HL-60 (cell line): ENCODE measurements at regions not wholly inside any gene's neighbourhood (a gene's known extent, or its start where the extent isn't known, plus 50 kb on each side); places are given as distances from the start of the nearest gene placed in this dataset.

Experiments used
- DNase-seq, 2 experiments: peaks; one replicate each; pipeline ENCODE4 v3.0.0-alpha.2; 2010 to 2020; ENCODE audit warnings: low read depth in 1 of 2, low spot score in 1 of 2
- H3K27ac ChIP-seq: fragments of 250-450 bp; sonication (Bioruptor Pico); replicated peaks from 2 replicates; pipeline ENCODE4 v1.5.1; 2020; ENCODE audit warnings: mild to moderate bottlenecking, moderate library complexity
- H3K27me3 ChIP-seq: fragments of 250-450 bp; sonication (Bioruptor Pico); 2 replicates; pipeline ENCODE4 v1.5.1; 2021; ENCODE audit warnings: mild to moderate bottlenecking, moderate library complexity; ENCODE audit not compliant: insufficient read depth, poor library complexity, severe bottlenecking
- H3K4me3 ChIP-seq: replicated peaks from 2 replicates; pipeline ENCODE4 v1.5.1; 2011; ENCODE audit warnings: mild to moderate bottlenecking, control low read depth, low read length; ENCODE audit not compliant: insufficient read depth
- GABPA ChIP-seq: IDR thresholded peaks from 2 replicates; pipeline ENCODE4 v1.6.1; 2012; ENCODE audit warnings: low read depth
- POLR2AphosphoS5 ChIP-seq: IDR thresholded peaks from 2 replicates; pipeline ENCODE4 v1.6.1; 2012; ENCODE audit warnings: low read depth
- SPI1 ChIP-seq: IDR thresholded peaks from 2 replicates; pipeline ENCODE4 v1.6.1; 2012; ENCODE audit warnings: low read depth, mild to moderate bottlenecking, borderline replicate concordance
- TF ChIP-seq, protein P1 (sequence below): IDR thresholded peaks from 2 replicates; pipeline ENCODE4 v1.6.1; 2012; ENCODE audit warnings: low read depth; ENCODE audit not compliant: insufficient replicate concordance
- TF ChIP-seq, protein P2 (sequence below): IDR thresholded peaks from one replicate; pipeline ENCODE4 v1.5.1; 2011; ENCODE audit warnings: low read length, control low read depth, inconsistent platforms; ENCODE audit not compliant: insufficient read depth

DNA sequence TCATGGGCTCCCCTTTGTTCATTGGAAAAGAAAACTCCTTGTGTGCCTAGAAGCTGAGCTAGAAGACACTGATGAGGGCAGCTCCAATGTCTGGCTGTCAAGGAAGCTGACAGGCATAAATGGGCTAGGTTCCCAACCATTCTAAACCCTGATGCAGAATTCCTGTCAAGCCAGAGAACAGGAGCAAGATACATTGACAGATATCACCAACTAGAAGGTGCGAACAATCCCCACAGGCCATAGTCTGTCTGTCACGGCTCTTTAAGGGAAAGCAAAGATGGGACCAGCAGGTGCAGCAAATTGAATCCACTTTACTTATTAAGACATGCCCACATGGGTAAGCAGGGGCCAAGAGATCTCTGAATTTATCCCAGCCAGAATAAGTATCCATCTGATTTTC is 617.9 kb upstream of the POT1 start:
- Histone ChIP-seq H3K4me3 (no peak overlapping the region), H3K27ac (no peak overlapping the region), H3K27me3 (no peaks in the 10 kb centered on the region)
- no peak for DNase-seq
- TF ChIP-seq SPI1 (no peak), POLR2AphosphoS5 (no peak), GABPA (no peak)
- TF ChIP-seq, protein P1, sequence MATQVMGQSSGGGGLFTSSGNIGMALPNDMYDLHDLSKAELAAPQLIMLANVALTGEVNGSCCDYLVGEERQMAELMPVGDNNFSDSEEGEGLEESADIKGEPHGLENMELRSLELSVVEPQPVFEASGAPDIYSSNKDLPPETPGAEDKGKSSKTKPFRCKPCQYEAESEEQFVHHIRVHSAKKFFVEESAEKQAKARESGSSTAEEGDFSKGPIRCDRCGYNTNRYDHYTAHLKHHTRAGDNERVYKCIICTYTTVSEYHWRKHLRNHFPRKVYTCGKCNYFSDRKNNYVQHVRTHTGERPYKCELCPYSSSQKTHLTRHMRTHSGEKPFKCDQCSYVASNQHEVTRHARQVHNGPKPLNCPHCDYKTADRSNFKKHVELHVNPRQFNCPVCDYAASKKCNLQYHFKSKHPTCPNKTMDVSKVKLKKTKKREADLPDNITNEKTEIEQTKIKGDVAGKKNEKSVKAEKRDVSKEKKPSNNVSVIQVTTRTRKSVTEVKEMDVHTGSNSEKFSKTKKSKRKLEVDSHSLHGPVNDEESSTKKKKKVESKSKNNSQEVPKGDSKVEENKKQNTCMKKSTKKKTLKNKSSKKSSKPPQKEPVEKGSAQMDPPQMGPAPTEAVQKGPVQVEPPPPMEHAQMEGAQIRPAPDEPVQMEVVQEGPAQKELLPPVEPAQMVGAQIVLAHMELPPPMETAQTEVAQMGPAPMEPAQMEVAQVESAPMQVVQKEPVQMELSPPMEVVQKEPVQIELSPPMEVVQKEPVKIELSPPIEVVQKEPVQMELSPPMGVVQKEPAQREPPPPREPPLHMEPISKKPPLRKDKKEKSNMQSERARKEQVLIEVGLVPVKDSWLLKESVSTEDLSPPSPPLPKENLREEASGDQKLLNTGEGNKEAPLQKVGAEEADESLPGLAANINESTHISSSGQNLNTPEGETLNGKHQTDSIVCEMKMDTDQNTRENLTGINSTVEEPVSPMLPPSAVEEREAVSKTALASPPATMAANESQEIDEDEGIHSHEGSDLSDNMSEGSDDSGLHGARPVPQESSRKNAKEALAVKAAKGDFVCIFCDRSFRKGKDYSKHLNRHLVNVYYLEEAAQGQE = no peak
- TF ChIP-seq, protein P2, sequence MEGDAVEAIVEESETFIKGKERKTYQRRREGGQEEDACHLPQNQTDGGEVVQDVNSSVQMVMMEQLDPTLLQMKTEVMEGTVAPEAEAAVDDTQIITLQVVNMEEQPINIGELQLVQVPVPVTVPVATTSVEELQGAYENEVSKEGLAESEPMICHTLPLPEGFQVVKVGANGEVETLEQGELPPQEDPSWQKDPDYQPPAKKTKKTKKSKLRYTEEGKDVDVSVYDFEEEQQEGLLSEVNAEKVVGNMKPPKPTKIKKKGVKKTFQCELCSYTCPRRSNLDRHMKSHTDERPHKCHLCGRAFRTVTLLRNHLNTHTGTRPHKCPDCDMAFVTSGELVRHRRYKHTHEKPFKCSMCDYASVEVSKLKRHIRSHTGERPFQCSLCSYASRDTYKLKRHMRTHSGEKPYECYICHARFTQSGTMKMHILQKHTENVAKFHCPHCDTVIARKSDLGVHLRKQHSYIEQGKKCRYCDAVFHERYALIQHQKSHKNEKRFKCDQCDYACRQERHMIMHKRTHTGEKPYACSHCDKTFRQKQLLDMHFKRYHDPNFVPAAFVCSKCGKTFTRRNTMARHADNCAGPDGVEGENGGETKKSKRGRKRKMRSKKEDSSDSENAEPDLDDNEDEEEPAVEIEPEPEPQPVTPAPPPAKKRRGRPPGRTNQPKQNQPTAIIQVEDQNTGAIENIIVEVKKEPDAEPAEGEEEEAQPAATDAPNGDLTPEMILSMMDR = no peak

DNA sequence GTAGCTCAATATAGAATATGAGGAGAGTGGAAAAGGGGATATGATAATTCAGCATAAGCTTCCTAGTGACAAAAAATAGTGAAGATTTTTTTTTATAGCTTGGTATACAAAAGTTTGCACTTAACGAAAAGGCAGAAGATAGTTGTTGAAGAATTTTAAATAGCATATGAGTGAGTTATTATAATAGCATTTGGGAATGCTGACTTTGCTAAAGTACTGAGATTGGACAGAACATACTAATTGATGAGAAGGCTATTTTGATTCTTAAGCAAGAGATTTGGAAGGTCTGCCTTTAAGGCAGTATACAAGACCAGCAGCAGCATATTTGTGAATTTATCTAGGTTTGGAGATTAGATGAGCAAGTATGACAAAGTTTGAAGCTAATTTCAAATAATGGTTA is 600.9 kb upstream of the POT1 start:
- Histone ChIP-seq H3K27me3 (no peaks in the 10 kb centered on the region), H3K4me3 (no peak overlapping the region), H3K27ac (no peak overlapping the region)
- no peak for DNase-seq
- TF ChIP-seq, protein P2 = no peak
- TF ChIP-seq, protein P1 = no peak

DNA sequence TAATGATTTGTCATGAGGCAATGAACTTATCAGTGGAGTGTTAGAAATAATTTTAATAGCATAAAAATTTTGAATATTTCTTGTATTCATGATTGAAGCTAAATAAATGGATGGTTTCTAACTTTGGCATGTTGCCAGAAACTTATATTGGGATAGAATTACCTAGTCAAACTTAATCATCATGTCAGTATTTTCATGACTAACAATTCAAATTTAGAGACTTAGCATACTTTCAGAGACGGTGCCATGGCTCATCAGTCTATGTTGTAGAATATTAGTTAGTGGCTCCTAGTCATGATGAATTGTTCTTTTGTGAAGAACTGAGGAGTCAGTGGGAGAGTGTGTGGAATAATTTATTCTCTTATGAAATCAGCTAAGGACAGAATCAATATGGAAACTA is 599.6 kb upstream of the POT1 start:
- no peaks in the 10 kb centered on the region for H3K27me3 ChIP-seq
- TF ChIP-seq, protein P1 = no peak
- TF ChIP-seq GABPA (no peak), SPI1 (no peak), POLR2AphosphoS5 (no peak)
- TF ChIP-seq, protein P2 = no peak
- DNase-seq = no peak
- H3K4me3 ChIP-seq = no peak overlapping the region
- H3K27ac ChIP-seq = no peak overlapping the region
